ENCODE measurements at regions not wholly inside any gene's neighbourhood (a gene's known extent, or its start where the extent isn't known, plus 50 kb on each side); places are given as distances from the start of the nearest gene placed in this dataset.

DNA sequence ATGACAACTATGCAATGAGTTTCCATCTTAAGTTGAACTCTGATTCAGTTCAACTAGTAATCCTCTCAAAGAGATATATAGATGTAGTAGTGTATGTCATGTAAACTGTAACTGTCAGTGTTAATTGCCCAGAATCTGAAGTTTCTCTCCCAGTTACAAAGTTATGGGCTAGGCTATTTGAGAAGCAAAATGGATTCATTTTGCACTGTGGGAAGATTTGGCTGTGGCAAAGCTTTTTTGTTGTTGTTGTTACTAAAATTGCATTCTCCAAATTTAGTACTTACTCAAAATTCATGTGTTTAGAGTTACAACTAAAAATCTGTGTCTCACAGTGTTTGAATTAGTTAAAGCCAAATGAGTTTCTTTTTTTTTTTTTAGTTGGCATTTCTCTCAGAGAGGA lies 219.0 kb downstream of the KCNJ2 start:
- TF ChIP-seq, protein P1, sequence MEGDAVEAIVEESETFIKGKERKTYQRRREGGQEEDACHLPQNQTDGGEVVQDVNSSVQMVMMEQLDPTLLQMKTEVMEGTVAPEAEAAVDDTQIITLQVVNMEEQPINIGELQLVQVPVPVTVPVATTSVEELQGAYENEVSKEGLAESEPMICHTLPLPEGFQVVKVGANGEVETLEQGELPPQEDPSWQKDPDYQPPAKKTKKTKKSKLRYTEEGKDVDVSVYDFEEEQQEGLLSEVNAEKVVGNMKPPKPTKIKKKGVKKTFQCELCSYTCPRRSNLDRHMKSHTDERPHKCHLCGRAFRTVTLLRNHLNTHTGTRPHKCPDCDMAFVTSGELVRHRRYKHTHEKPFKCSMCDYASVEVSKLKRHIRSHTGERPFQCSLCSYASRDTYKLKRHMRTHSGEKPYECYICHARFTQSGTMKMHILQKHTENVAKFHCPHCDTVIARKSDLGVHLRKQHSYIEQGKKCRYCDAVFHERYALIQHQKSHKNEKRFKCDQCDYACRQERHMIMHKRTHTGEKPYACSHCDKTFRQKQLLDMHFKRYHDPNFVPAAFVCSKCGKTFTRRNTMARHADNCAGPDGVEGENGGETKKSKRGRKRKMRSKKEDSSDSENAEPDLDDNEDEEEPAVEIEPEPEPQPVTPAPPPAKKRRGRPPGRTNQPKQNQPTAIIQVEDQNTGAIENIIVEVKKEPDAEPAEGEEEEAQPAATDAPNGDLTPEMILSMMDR (IDR thresholded peaks at IDR 0.05) = no peak
- TF ChIP-seq POLR2A (IDR thresholded peaks at IDR 0.05) = no peak
